Activated CD4-positive, alpha-beta T cell treated with anti-CD3 and anti-CD28 coated beads, Interleukin-2, Interleukin-6, amounts not matched to agents 100 ng/mL and 50 ng/mL, durations not matched to agents 16 hours and 8 hours (primary cell): ENCODE measurements at regions not wholly inside any gene's neighbourhood (a gene's known extent, or its start where the extent isn't known, plus 50 kb on each side); places are given as distances from the start of the nearest gene placed in this dataset.

Experiments
- DNase-seq: peaks from one replicate; pipeline ENCODE4 v3.0.0-alpha.2; 2020

GRCh38 chr5:2199697-2200096 is 317.0 kb upstream of the IRX4 start:
- no peak for DNase-seq

- DNase-seq = no peak
Measured at GRCh38 chr5:2196989-2197619, 314.4 kb upstream of the IRX4 start.

- DNase-seq = no peak
Measured at GRCh38 chr5:2196416-2196815, 313.7 kb upstream of the IRX4 start.

- no peak for DNase-seq
Measured at GRCh38 chr5:2194949-2195348, 312.2 kb upstream of the IRX4 start.

- DNase-seq = no peak
Measured at GRCh38 chr5:2194236-2194555, 311.5 kb upstream of the IRX4 start.

- DNase-seq = no peak
Measured at GRCh38 chr5:2193542-2194235, 311.0 kb upstream of the IRX4 start.

- DNase-seq = no peak
Measured at GRCh38 chr5:2193142-2193541, 310.4 kb upstream of the IRX4 start.

- no peak for DNase-seq
Measured at GRCh38 chr5:2192496-2192895, 309.8 kb upstream of the IRX4 start.

GRCh38 chr5:2191972-2192371 is 309.2 kb upstream of the IRX4 start:
- DNase-seq = no peak

- DNase-seq = no peak
Measured at GRCh38 chr5:2190549-2190948, 307.8 kb upstream of the IRX4 start.

GRCh38 chr5:2188661-2189060 is 305.9 kb upstream of the IRX4 start:
- DNase-seq = no peak

GRCh38 chr5:2188137-2188536 is 305.4 kb upstream of the IRX4 start:
- no peak for DNase-seq

- DNase-seq = no peak
Measured at GRCh38 chr5:2187687-2188086, 305.0 kb upstream of the IRX4 start.

- DNase-seq = no peak
Measured at GRCh38 chr5:2187156-2187555, 304.4 kb upstream of the IRX4 start.

- DNase-seq = no peak
Measured at GRCh38 chr5:2186472-2187015, 303.8 kb upstream of the IRX4 start.

GRCh38 chr5:2185646-2186471 is 303.1 kb upstream of the IRX4 start:
- DNase-seq = no peak

GRCh38 chr5:2184563-2185540 is 302.1 kb upstream of the IRX4 start:
- DNase-seq = no peak

GRCh38 chr5:2184026-2184366 is 301.3 kb upstream of the IRX4 start:
- DNase-seq = no peak

- DNase-seq = no peak
Measured at GRCh38 chr5:2183154-2184025, 300.7 kb upstream of the IRX4 start.

- no peak for DNase-seq
Measured at GRCh38 chr5:2182020-2182419, 299.3 kb upstream of the IRX4 start.

- no peak for DNase-seq
Measured at GRCh38 chr5:2181557-2181956, 298.8 kb upstream of the IRX4 start.

GRCh38 chr5:2181149-2181548 is 298.4 kb upstream of the IRX4 start:
- DNase-seq = no peak
